Osteoblast (primary cell): ENCODE measurements at regions not wholly inside any gene's neighbourhood (a gene's known extent, or its start where the extent isn't known, plus 50 kb on each side); places are given as distances from the start of the nearest gene placed in this dataset.
A peak's percentile ranks its signal among the peaks of the same experiment; 100 is the strongest.

Source experiments
- DNase-seq: peaks from one replicate; pipeline ENCODE4 v3.0.0; 2011; ENCODE audit warnings: low spot score, mixed read lengths; ENCODE audit not compliant: insufficient read length; ENCODE audit errors: missing footprints
- H2AFZ ChIP-seq: 2 replicates; pipeline ENCODE4 v1.6.0; 2011; ENCODE audit warnings: mild to moderate bottlenecking, low read length
- H3K27ac ChIP-seq: 2 replicates; pipeline ENCODE4 v1.5.1; 2011; ENCODE audit warnings: mild to moderate bottlenecking, low read depth, low read length, moderate library complexity
- H3K27me3 ChIP-seq: 2 replicates; pipeline ENCODE4 v1.6.0; 2012; ENCODE audit warnings: mild to moderate bottlenecking, control low read depth, inconsistent platforms, low read length, moderate library complexity; ENCODE audit not compliant: insufficient read depth
- H3K36me3 ChIP-seq: 2 replicates; pipeline ENCODE4 v1.5.1; 2011; ENCODE audit warnings: mild to moderate bottlenecking, low read length, control low read depth, moderate library complexity; ENCODE audit not compliant: insufficient read depth
- H3K4me1 ChIP-seq: 2 replicates; pipeline ENCODE4 v1.5.1; 2011; ENCODE audit warnings: mild to moderate bottlenecking, low read length, control low read depth, moderate library complexity; ENCODE audit not compliant: insufficient read depth
- H3K4me2 ChIP-seq: 2 replicates; pipeline ENCODE4 v1.6.0; 2011; ENCODE audit warnings: mild to moderate bottlenecking, low read length; ENCODE audit not compliant: insufficient read depth
- H3K4me3 ChIP-seq: fragments of 200-600 bp; sonication (generic); 3 replicates; pipeline ENCODE4 v1.5.1; 2012; ENCODE audit warnings: mild to moderate bottlenecking, low read length, inconsistent platforms; ENCODE audit not compliant: insufficient read depth
- H3K79me2 ChIP-seq: 2 replicates; pipeline ENCODE4 v1.6.0; 2012; ENCODE audit warnings: mild to moderate bottlenecking, low read length, control low read depth, inconsistent platforms; ENCODE audit not compliant: insufficient read depth
- H3K9me3 ChIP-seq: 2 replicates; pipeline ENCODE4 v1.5.1; 2011; ENCODE audit warnings: low read depth, low read length, control low read depth
- H4K20me1 ChIP-seq: 2 replicates; pipeline ENCODE4 v1.6.0; 2012; ENCODE audit warnings: mild to moderate bottlenecking, low read length, control low read depth; ENCODE audit not compliant: insufficient read depth
- CTCF ChIP-seq: IDR thresholded peaks from 2 replicates; pipeline ENCODE4 v1.5.1; 2011; ENCODE audit warnings: mild to moderate bottlenecking, low read depth, low read length, moderate library complexity; ENCODE audit errors: extremely low read depth

- Histone ChIP-seq H3K4me2 (no peak overlapping the region), H2AFZ (no peak overlapping the region), H3K27me3 (no peaks in the 10 kb centered on the region), H3K27ac (no peak overlapping the region), H3K4me3 (no peak overlapping the region), H3K79me2 (no peaks in the 10 kb centered on the region), H4K20me1 (no peaks in the 10 kb centered on the region), H3K36me3 (no peaks in the 10 kb centered on the region), H3K9me3 (no peaks in the 10 kb centered on the region), H3K4me1 (no peaks in the 10 kb centered on the region)
- DNase-seq, result peak; percentile 66
- TF ChIP-seq CTCF, result peak; percentile 34
Measured at GRCh38 chr18:37778417-37779165, 213.0 kb upstream of the CELF4 start.

- Histone ChIP-seq H3K27me3 (no peaks in the 10 kb centered on the region), H2AFZ (no peak overlapping the region), H3K4me1 (no peaks in the 10 kb centered on the region), H4K20me1 (no peaks in the 10 kb centered on the region), H3K9me3 (no peaks in the 10 kb centered on the region), H3K79me2 (no peaks in the 10 kb centered on the region), H3K36me3 (no peaks in the 10 kb centered on the region), H3K4me3 (no peak overlapping the region), H3K27ac (no peak overlapping the region), H3K4me2 (no peak overlapping the region)
- no peak for TF ChIP-seq CTCF
- DNase-seq, result no peak
Measured at GRCh38 chr18:37769826-37770225, 204.2 kb upstream of the CELF4 start.

- no peaks in the 10 kb centered on the region for H3K79me2 ChIP-seq
- no peak overlapping the region for H3K27ac ChIP-seq
- no peak for TF ChIP-seq CTCF
- H3K36me3 ChIP-seq, result no peaks in the 10 kb centered on the region
- no peak overlapping the region for H3K4me3 ChIP-seq
- no peaks in the 10 kb centered on the region for H4K20me1 ChIP-seq
- DNase-seq, result no peak
- no peak overlapping the region for H3K4me2 ChIP-seq
- H3K4me1 ChIP-seq, result no peaks in the 10 kb centered on the region
- no peaks in the 10 kb centered on the region for H3K9me3 ChIP-seq
- H3K27me3 ChIP-seq, result no peaks in the 10 kb centered on the region
- no peak overlapping the region for H2AFZ ChIP-seq
Measured at GRCh38 chr18:37764541-37765288, 199.1 kb upstream of the CELF4 start.

- DNase-seq, result no peak
- no peaks in the 10 kb centered on the region for H3K36me3 ChIP-seq
- no peaks in the 10 kb centered on the region for H3K9me3 ChIP-seq
- H3K4me2 ChIP-seq, result no peak overlapping the region
- H3K79me2 ChIP-seq, result no peaks in the 10 kb centered on the region
- no peaks in the 10 kb centered on the region for H4K20me1 ChIP-seq
- no peaks in the 10 kb centered on the region for H3K27me3 ChIP-seq
- TF ChIP-seq CTCF, result no peak
- no peak overlapping the region for H3K4me3 ChIP-seq
- no peak overlapping the region for H3K27ac ChIP-seq
- no peaks in the 10 kb centered on the region for H3K4me1 ChIP-seq
- H2AFZ ChIP-seq, result no peak overlapping the region
Measured at GRCh38 chr18:37762076-37762621, 196.6 kb upstream of the CELF4 start.
